ENCODE measurements at regions not wholly inside any gene's neighbourhood (a gene's known extent, or its start where the extent isn't known, plus 50 kb on each side); places are given as distances from the start of the nearest gene placed in this dataset.
A peak's percentile ranks its signal among the peaks of the same experiment; 100 is the strongest.

GRCh38 chr14:38074081-38074480 is 133.6 kb upstream of the SSTR1 start:
- H3K9me3 Mint-ChIP-seq = peaks cover 0 to 16% (median 1%) of the 10 kb centered on the region in 7 donors
- no peak overlapping the region for H3K4me3 Mint-ChIP-seq
- no peak for DNase-seq
- H3K36me3 Mint-ChIP-seq = no peaks in the 10 kb centered on the region
- no peaks in the 10 kb centered on the region for H3K27me3 Mint-ChIP-seq
- no peak for ATAC-seq (ENCODE audit: low read depth in 2 of 2)
- H3K27ac Mint-ChIP-seq = no peak overlapping the region
- H3K4me1 Mint-ChIP-seq = no peaks in the 10 kb centered on the region

GRCh38 chr14:38074754-38075153 is 132.9 kb upstream of the SSTR1 start:
- H3K27ac Mint-ChIP-seq = no peak overlapping the region
- no peak overlapping the region for H3K4me3 Mint-ChIP-seq
- no peaks in the 10 kb centered on the region for H3K4me1 Mint-ChIP-seq
- DNase-seq (no peak), ATAC-seq (ENCODE audit: low read depth in 2 of 2) (no peak)
- H3K27me3 Mint-ChIP-seq = no peaks in the 10 kb centered on the region
- H3K36me3 Mint-ChIP-seq = no peaks in the 10 kb centered on the region
- peaks cover 0 to 11% (median 1%) of the 10 kb centered on the region in 7 donors for H3K9me3 Mint-ChIP-seq

DNA sequence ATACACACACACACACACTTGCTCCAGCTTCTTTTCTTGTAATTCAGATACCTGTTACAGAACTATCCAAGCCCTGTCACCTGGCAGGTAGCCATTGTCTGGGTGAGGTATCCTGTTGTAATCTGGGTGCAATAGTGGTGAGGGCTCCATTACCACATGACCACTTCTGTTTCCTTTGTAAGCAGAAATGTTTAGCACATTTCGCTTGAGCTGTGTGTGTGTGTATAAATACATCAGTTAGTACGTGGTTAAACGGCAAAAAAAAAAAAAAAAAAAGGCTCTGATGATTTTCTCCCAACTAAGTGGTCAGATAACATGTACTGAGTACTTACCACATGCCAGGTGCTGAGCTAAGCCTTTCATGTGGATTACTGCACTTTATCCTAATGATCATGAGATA is 129.3 kb upstream of the SSTR1 start:
- H3K9me3 Mint-ChIP-seq = peaks cover 0 to 11% (median 1%) of the 10 kb centered on the region in 7 donors
- DNase-seq = no peak
- H3K27me3 Mint-ChIP-seq = no peaks in the 10 kb centered on the region
- no peaks in the 10 kb centered on the region for H3K4me1 Mint-ChIP-seq
- H3K36me3 Mint-ChIP-seq = no peaks in the 10 kb centered on the region
- ATAC-seq (ENCODE audit: low read depth in 2 of 2) = no peak
- H3K27ac Mint-ChIP-seq = peak overlapping the region in 1 of 6 donors; percentile 94
- H3K4me3 Mint-ChIP-seq = no peak overlapping the region

DNA sequence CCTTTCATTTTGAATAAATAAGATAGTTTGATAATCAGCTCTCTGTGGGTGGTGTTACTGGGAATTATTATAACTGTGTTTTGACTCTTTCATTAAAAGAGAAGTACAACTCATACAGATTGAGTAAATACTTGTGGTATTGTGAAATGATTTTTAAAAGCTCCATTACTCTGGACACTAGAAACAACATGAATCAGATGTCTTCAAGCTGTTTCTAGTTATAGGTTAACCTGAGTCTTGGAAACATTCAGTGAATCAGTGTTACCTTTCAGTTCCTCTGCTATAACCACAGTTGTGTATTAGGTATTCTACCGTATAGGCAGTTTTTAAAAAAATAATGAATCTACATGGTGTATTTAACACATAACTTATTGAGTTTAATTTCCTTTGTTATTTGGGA is 128.4 kb upstream of the SSTR1 start:
- Mint-ChIP-seq H3K4me1 (no peaks in the 10 kb centered on the region), H3K4me3 (no peak overlapping the region)

DNA sequence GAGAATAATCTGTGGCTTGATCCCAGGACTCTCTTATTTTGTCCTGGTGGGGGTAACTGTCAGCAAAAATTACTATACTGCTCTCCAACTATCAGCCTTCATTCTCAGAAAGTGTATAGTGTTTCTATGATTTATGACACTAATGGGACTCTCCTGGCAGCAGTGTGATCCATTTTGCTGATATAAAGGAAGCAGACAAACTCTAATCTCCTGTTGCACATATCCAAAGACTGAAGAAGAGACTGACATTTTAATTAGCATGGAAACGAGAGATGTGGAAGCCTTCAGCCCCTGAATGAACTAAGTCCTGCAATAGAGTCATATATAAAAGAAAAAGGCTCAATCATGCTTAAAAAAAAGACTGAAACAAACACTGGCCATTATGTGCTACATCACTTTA is 127.8 kb upstream of the SSTR1 start:
- Mint-ChIP-seq H3K4me3 (no peak overlapping the region), H3K27me3 (no peaks in the 10 kb centered on the region), H3K9me3 (peaks cover 0 to 8% (median 1%) of the 10 kb centered on the region in 7 donors), H3K36me3 (no peaks in the 10 kb centered on the region), H3K4me1 (no peaks in the 10 kb centered on the region), H3K27ac (no peak overlapping the region)
- DNase-seq = no peak
- ATAC-seq (ENCODE audit: low read depth in 2 of 2) = no peak

More for the DNA sequence above, 128.4 kb upstream of the SSTR1 start:
- Mint-ChIP-seq H3K27me3 (no peaks in the 10 kb centered on the region), H3K9me3 (peaks cover 0 to 9% (median 1%) of the 10 kb centered on the region in 7 donors), H3K36me3 (no peaks in the 10 kb centered on the region), H3K27ac (no peak overlapping the region)
- DNase-seq (no peak), ATAC-seq (ENCODE audit: low read depth in 2 of 2) (no peak)

- no peaks in the 10 kb centered on the region for H3K27me3 Mint-ChIP-seq
- H3K27ac Mint-ChIP-seq = no peak overlapping the region
- DNase-seq (no peak), ATAC-seq (ENCODE audit: low read depth in 2 of 2) (no peak)
- no peak overlapping the region for H3K4me3 Mint-ChIP-seq
- H3K4me1 Mint-ChIP-seq = no peaks in the 10 kb centered on the region
- H3K36me3 Mint-ChIP-seq = no peaks in the 10 kb centered on the region
- peaks cover 0 to 5% (median 0%) of the 10 kb centered on the region in 7 donors for H3K9me3 Mint-ChIP-seq
Observed at GRCh38 chr14:38080696-38081095, 127.0 kb upstream of the SSTR1 start.

DNA sequence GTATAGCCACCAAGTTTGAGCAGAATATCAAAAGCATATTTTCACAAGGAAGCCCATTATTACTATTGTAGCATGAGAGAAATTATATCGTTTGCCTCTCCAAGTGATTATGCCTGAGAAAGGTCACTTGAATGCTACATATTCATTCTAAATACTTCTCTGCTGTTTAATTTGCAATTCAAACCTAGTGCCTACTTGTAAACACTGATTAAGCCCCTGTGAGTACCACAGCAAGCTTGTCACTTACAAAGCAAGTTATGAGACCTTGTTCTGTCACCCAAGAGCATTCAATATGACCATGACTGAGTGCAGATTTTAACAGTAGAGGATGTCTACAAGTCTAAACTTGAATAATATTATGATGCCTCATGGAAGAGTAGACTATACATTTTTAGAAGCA is 124.7 kb upstream of the SSTR1 start:
- H3K4me1 Mint-ChIP-seq = no peaks in the 10 kb centered on the region
- no peak for ATAC-seq (ENCODE audit: low read depth in 2 of 2)
- DNase-seq = no peak
- no peaks in the 10 kb centered on the region for H3K27me3 Mint-ChIP-seq
- H3K9me3 Mint-ChIP-seq = peaks cover 0 to 2% (median 0%) of the 10 kb centered on the region in 7 donors
- no peak overlapping the region for H3K27ac Mint-ChIP-seq
- H3K4me3 Mint-ChIP-seq = no peak overlapping the region
- no peaks in the 10 kb centered on the region for H3K36me3 Mint-ChIP-seq

DNA sequence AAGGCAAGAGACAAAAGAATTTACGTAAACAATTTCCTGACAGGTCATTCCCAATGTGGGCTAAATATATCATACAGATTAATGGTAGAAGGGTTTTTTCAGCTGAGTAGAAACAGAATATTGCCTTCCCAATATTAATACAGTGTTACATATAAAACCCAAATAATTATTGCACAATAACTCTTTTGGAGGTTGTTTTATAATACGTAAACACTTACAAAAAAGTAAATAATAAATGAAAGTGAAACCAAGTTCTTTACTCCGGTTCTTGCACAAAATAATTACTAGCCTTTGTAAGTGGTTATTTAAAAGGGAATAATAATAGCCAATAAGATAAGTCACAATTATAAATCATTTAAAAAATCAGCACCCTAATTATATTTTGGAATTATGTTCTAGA is 118.6 kb upstream of the SSTR1 start:
- Mint-ChIP-seq H3K4me3 (peak overlapping the region; percentile 4 to 67 (median 46)), H3K4me1 (no peaks in the 10 kb centered on the region), H3K27me3 (no peaks in the 10 kb centered on the region), H3K27ac (no peak overlapping the region), H3K36me3 (peaks cover 11 to 21% of the 10 kb centered on the region in 2 donors), H3K9me3 (peaks cover 7 to 23% (median 19%) of the 10 kb centered on the region in 7 donors)
- no peak for ATAC-seq (ENCODE audit: low read depth in 2 of 2)
- no peak for DNase-seq

GRCh38 chr14:38090506-38090905 is 117.2 kb upstream of the SSTR1 start:
- Mint-ChIP-seq H3K27me3 (no peaks in the 10 kb centered on the region), H3K9me3 (peaks cover 7 to 36% (median 32%) of the 10 kb centered on the region in 7 donors), H3K27ac (no peak overlapping the region), H3K4me1 (no peaks in the 10 kb centered on the region), H3K4me3 (no peak overlapping the region), H3K36me3 (peaks cover 11 to 27% of the 10 kb centered on the region in 2 donors)
- no peak for DNase-seq
- ATAC-seq (ENCODE audit: low read depth in 2 of 2) = no peak

GRCh38 chr14:38098074-38098836 is 109.4 kb upstream of the SSTR1 start:
- Mint-ChIP-seq H3K27ac (no peak overlapping the region), H3K4me1 (no peaks in the 10 kb centered on the region), H3K4me3 (no peak overlapping the region), H3K36me3 (peaks cover 6 to 14% of the 10 kb centered on the region in 2 donors), H3K27me3 (no peaks in the 10 kb centered on the region), H3K9me3 (peaks cover 18 to 35% (median 27%) of the 10 kb centered on the region in 7 donors)
- DNase-seq = no peak
- ATAC-seq (ENCODE audit: low read depth in 2 of 2) = no peak

DNA sequence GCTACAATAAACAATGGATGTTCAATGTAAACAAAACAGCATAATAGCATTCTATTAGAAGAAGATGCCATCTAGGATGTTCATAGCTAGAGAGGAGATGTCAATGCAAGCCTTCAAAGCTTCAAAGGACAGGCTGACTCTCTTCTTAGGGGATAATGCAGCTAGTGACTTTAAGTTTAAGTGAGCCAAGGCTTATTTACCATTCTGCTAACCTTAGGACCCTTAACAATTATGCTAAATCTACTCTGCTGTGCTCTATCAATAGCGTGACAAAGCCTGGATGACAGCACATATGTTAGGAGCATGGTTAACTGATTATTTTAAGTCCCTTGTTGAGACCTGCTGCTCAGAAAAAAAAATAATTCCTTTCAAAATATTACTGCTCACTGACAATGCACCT is 106.0 kb upstream of the SSTR1 start:
- H3K36me3 Mint-ChIP-seq = no peaks in the 10 kb centered on the region
- H3K9me3 Mint-ChIP-seq = peaks cover 2 to 19% (median 8%) of the 10 kb centered on the region in 7 donors
- H3K4me1 Mint-ChIP-seq = no peaks in the 10 kb centered on the region
- H3K4me3 Mint-ChIP-seq = no peak overlapping the region
- DNase-seq = no peak
- H3K27me3 Mint-ChIP-seq = no peaks in the 10 kb centered on the region
- no peak for ATAC-seq (ENCODE audit: low read depth in 2 of 2)
- no peak overlapping the region for H3K27ac Mint-ChIP-seq

DNA sequence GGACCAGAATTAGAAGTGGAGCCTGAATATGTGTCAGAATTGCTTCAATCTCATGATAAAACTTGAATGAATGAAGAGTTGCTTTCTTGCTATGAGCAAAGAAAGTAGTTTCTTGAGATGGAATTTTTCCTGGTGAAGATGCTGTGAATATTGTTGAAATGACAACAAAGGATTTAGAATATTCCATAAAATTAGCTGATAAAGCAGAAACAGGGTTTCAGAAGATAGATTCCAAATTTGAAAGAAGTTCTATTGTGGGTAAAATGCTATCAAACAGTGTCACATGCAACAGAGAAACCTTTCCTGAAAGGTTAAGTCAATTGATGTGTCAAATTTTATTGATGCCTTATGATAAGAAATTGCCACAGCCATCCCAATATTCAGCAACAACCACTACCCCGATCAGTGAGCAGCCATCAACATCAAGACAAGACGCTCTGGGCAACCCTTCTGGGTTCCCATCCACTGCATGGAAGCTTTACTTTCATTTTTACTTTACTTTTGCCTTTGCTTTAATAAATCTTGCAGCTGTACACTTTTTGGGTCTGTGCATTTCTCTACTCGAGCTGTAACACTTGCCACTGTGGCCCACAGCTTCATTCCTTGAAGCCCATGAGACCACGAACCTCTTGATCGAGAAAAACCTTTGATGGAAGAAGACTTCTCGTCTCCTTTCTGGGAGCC is 104.0 kb upstream of the SSTR1 start:
- no peak for DNase-seq
- H3K4me1 Mint-ChIP-seq = no peaks in the 10 kb centered on the region
- H3K27me3 Mint-ChIP-seq = no peaks in the 10 kb centered on the region
- no peaks in the 10 kb centered on the region for H3K36me3 Mint-ChIP-seq
- ATAC-seq (ENCODE audit: low read depth in 2 of 2) = no peak
- H3K27ac Mint-ChIP-seq = peak overlapping the region in 1 of 6 donors; percentile 31
- H3K9me3 Mint-ChIP-seq = peaks cover 3 to 19% (median 5%) of the 10 kb centered on the region in 7 donors
- peak overlapping the region in 1 of 8 donors; percentile 1 for H3K4me3 Mint-ChIP-seq

- no peak overlapping the region for H3K27ac Mint-ChIP-seq
- no peaks in the 10 kb centered on the region for H3K36me3 Mint-ChIP-seq
- no peak for ATAC-seq (ENCODE audit: low read depth in 2 of 2)
- peaks cover 3 to 12% (median 5%) of the 10 kb centered on the region in 7 donors for H3K9me3 Mint-ChIP-seq
- no peak for DNase-seq
- H3K4me1 Mint-ChIP-seq = no peaks in the 10 kb centered on the region
- no peak overlapping the region for H3K4me3 Mint-ChIP-seq
- H3K27me3 Mint-ChIP-seq = no peaks in the 10 kb centered on the region
Observed at GRCh38 chr14:38105106-38105702, 102.5 kb upstream of the SSTR1 start.

DNA sequence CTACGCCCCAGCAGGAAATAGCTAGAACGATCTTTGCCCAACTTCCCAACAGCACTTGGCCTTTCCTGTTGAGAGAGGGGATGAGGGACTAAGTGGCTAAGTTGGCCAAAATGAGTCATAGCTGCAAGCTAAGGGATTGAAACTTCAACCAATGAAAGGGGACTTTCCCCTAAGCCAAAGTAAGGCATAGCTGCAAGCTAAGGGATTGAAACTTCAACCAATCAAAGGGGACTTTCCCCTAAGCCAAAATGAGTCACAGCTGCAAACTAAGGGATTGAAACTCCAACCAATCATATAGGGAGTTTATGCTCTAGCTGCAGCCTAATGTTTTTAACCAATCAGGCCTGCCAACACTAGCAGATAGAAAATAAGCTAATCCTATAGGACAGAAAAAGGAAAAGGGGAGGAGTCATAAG is 100.5 kb upstream of the SSTR1 start:
- no peak for DNase-seq
- H3K4me3 Mint-ChIP-seq = no peak overlapping the region
- ATAC-seq (ENCODE audit: low read depth in 2 of 2) = no peak
- H3K9me3 Mint-ChIP-seq = peaks cover 0 to 7% (median 4%) of the 10 kb centered on the region in 7 donors
- H3K4me1 Mint-ChIP-seq = no peaks in the 10 kb centered on the region
- H3K27me3 Mint-ChIP-seq = no peaks in the 10 kb centered on the region
- H3K36me3 Mint-ChIP-seq = no peaks in the 10 kb centered on the region
- H3K27ac Mint-ChIP-seq = no peak overlapping the region
